Esophagus muscularis mucosa (tissue), 4 donors: ENCODE measurements at regions not wholly inside any gene's neighbourhood (a gene's known extent, or its start where the extent isn't known, plus 50 kb on each side); places are given as distances from the start of the nearest gene placed in this dataset.

Source experiments
- DNase-seq: peaks from one replicate; pipeline ENCODE4 v3.0.0-alpha.2; 2017; ENCODE audit errors: extremely low spot score
- H3K27ac ChIP-seq, 4 donors: fragments of 200-600 bp; sonication (generic); replicated peaks in 1 of 4; 1 replicate in 3 of 4; 2 replicates in 1 of 4; pipeline ENCODE4 v1.5.1; 2016 to 2019; ENCODE audit warnings: mild to moderate bottlenecking in 1 of 4
- H3K27me3 ChIP-seq, 4 donors: fragments of 200-600 bp; sonication (generic); one replicate each; pipeline versions ENCODE4 v1.5.1 to v1.6.0; 2016 to 2019
- H3K36me3 ChIP-seq, 4 donors: fragments of 200-600 bp; sonication (generic); one replicate each; pipeline ENCODE4 v1.5.1; 2016 to 2019
- H3K4me1 ChIP-seq, 4 donors: fragments of 200-600 bp; sonication (generic); one replicate each; pipeline ENCODE4 v1.5.1; 2016 to 2019
- H3K4me3 ChIP-seq, 4 donors: fragments of 200-600 bp; sonication (generic); 1 replicate in 2 of 4; 2 replicates in 2 of 4; pipeline ENCODE4 v1.5.1; 2016 to 2019; ENCODE audit warnings: mild to moderate bottlenecking in 4 of 4, moderate library complexity in 1 of 4
- H3K9me3 ChIP-seq, 4 donors: fragments of 200-600 bp; sonication (generic); 1 replicate in 3 of 4; 2 replicates in 1 of 4; pipeline ENCODE4 v1.5.1; 2016 to 2019
- EP300 ChIP-seq: sonication (generic); formaldehyde crosslinking; IDR thresholded peaks from one replicate; pipeline ENCODE4 v1.6.1; 2017; ENCODE audit warnings: antibody characterized with exemption
- POLR2A ChIP-seq: fragments of 450-650 bp; IDR thresholded peaks from one replicate; pipeline ENCODE4 v1.6.1; 2017; ENCODE audit warnings: antibody characterized with exemption, moderate library complexity, mild to moderate bottlenecking, low read depth
- POLR2AphosphoS5 ChIP-seq, 2 donors: sonication (generic); formaldehyde crosslinking; IDR thresholded peaks; one replicate each; pipeline ENCODE4 v1.6.1; 2017; ENCODE audit warnings: antibody characterized with exemption in 2 of 2
- WGBS: methylation state at CpG from one replicate; pipeline ENCODE4 v1.1.5; 2018; 5-methylcytosine and 5-hydroxymethylcytosine counted together
- intact Hi-C: fragments of 100-400 bp; cut with DNase I; formaldehyde crosslinking; loops from one replicate; pipeline ENCODE4 v1.15.1; 2023
- TF ChIP-seq, protein P1 (sequence below), 3 experiments: fragments of 200-600 bp in 2 of 3; fragments of 450-650 bp in 1 of 3; sonication (generic) in 2 of 3; IDR thresholded peaks; one replicate each; pipeline ENCODE4 v1.5.1; 2017 to 2019; ENCODE audit warnings: antibody characterized with exemption in 3 of 3, mild to moderate bottlenecking in 2 of 3, moderate library complexity in 1 of 3

DNA sequence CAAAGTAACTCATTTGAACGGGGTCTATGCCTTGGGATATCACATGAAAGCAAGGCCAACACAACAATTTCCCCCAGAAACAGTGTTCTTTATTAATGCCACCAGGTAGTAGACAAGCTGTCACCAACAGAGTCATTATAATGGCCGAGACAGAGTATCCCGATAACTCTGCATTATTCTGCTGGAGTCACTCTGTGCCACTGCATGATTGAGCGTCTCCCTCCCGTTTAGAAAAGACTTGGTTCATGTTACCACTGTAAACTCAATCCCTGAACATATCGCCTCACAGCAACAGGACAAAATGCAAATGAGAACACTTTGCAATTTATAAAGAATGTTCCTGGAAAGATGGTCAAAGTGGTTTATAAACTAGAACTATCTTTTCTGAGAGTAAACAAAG is 932.5 kb downstream of the GATA3 start:
- Histone ChIP-seq H3K4me3 (no peak overlapping the region), H3K27me3 (no peaks in the 10 kb centered on the region), H3K4me1 (no peaks in the 10 kb centered on the region), H3K9me3 (no peaks in the 10 kb centered on the region), H3K36me3 (no peaks in the 10 kb centered on the region), H3K27ac (no peak overlapping the region)
- TF ChIP-seq POLR2A (no peak), POLR2AphosphoS5 (IDR thresholded peaks at IDR 0.05) (no peak), EP300 (no peak)
- TF ChIP-seq, protein P1, sequence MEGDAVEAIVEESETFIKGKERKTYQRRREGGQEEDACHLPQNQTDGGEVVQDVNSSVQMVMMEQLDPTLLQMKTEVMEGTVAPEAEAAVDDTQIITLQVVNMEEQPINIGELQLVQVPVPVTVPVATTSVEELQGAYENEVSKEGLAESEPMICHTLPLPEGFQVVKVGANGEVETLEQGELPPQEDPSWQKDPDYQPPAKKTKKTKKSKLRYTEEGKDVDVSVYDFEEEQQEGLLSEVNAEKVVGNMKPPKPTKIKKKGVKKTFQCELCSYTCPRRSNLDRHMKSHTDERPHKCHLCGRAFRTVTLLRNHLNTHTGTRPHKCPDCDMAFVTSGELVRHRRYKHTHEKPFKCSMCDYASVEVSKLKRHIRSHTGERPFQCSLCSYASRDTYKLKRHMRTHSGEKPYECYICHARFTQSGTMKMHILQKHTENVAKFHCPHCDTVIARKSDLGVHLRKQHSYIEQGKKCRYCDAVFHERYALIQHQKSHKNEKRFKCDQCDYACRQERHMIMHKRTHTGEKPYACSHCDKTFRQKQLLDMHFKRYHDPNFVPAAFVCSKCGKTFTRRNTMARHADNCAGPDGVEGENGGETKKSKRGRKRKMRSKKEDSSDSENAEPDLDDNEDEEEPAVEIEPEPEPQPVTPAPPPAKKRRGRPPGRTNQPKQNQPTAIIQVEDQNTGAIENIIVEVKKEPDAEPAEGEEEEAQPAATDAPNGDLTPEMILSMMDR (IDR thresholded peaks at IDR 0.05): no peak
- intact Hi-C loops: no loop called here
- DNase-seq: no peak
- WGBS: 77% methylated on average over 6 of the region's 6 CpGs

DNA sequence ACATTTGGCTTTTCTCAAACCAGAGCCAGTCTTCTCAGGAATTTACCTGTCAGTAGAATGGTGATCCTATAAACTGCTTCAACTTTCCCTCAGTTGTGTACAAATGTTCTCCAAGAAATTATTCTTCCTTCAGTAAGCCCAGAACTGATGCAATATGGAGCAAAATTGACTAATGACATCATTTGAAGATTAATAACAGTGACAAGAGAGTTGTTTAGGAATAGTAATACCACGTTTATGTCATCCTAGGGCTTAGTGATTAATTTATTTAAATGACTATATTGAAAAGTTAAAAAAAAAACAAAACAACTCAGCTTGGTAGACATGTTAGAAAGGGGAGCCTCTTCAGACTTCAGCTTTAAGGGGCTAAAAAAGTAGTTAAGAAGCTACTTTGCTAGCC is 933.2 kb downstream of the GATA3 start:
- DNase-seq: no peak
- H3K9me3 ChIP-seq: no peaks in the 10 kb centered on the region
- no peak overlapping the region for H3K4me3 ChIP-seq
- 16% methylated on average over 1 of the region's 1 CpG for WGBS
- no peaks in the 10 kb centered on the region for H3K36me3 ChIP-seq
- H3K27me3 ChIP-seq: no peaks in the 10 kb centered on the region
- intact Hi-C loops: no loop called here
- TF ChIP-seq, protein P1 (IDR thresholded peaks at IDR 0.05): no peak
- TF ChIP-seq POLR2AphosphoS5 (IDR thresholded peaks at IDR 0.05) (no peak), POLR2A (no peak), EP300 (no peak)
- no peak overlapping the region for H3K27ac ChIP-seq
- no peaks in the 10 kb centered on the region for H3K4me1 ChIP-seq

DNA sequence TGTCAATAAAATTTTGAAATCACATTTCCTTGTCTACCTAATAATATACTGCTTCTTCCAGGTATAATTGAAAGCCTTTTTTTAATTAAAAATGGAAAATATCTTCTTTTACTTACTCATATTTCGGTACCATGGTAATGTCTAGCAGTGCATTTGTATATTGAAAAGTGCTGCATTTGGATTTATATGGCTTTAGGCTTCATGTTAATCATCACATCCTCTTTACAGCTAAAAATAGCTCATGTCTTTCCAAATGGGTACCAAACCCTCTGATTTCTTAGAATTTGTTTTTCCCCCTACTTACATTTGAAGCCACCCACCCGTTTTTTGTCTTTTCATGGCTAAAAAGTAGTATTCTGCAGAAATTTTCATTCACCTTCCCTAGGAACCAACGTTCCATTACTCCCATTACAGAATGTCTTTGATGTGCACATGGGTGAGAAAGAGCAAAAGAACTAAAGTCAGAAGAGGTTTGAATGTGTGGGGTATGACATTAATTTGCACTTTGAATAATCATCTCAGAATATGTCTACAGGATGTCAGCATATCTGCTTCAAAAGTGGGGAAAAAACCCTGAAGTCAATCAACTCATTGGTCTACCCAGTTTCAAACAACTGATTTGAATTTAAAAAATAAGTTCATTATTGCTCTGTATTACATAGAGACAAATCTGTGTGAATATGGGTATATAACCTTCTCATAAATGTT is 935.9 kb downstream of the GATA3 start:
- 68% methylated on average over 3 of the region's 3 CpGs for WGBS
- H3K36me3 ChIP-seq: no peaks in the 10 kb centered on the region
- H3K4me1 ChIP-seq: no peaks in the 10 kb centered on the region
- intact Hi-C loops: no loop called here
- no peak for TF ChIP-seq POLR2A
- no peak for TF ChIP-seq EP300
- TF ChIP-seq, protein P1 (IDR thresholded peaks at IDR 0.05): no peak
- TF ChIP-seq POLR2AphosphoS5 (IDR thresholded peaks at IDR 0.05): no peak
- H3K9me3 ChIP-seq: no peaks in the 10 kb centered on the region
- no peaks in the 10 kb centered on the region for H3K27me3 ChIP-seq
- no peak for DNase-seq
- H3K4me3 ChIP-seq: no peak overlapping the region
- no peak overlapping the region for H3K27ac ChIP-seq

DNA sequence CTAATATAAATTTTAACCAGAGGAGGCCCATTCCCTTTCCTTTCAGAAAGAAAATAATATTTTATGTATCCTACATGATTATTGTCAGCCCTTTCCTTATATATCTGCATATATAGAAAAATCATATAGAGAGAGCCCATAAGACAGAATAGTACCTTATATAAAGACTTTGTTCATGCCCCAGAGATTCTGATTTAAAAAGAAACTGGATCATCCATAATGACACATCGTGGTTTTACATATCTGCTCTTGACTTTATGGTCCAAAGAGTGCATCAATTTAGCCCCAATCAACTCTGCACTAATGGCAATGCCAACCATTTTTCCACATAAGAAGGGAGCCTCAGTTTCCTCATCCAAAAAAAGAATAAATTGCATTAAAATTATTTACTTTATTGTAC is 937.5 kb downstream of the GATA3 start:
- no peak overlapping the region for H3K4me3 ChIP-seq
- H3K27ac ChIP-seq: no peak overlapping the region
- intact Hi-C loops: no loop called here
- no peak for DNase-seq
- no peaks in the 10 kb centered on the region for H3K9me3 ChIP-seq
- H3K4me1 ChIP-seq: no peaks in the 10 kb centered on the region
- no peaks in the 10 kb centered on the region for H3K27me3 ChIP-seq
- TF ChIP-seq EP300 (no peak), POLR2AphosphoS5 (IDR thresholded peaks at IDR 0.05) (no peak), POLR2A (no peak)
- TF ChIP-seq, protein P1 (IDR thresholded peaks at IDR 0.05): no peak
- no peaks in the 10 kb centered on the region for H3K36me3 ChIP-seq
- 86% methylated on average over 1 of the region's 1 CpG for WGBS

DNA sequence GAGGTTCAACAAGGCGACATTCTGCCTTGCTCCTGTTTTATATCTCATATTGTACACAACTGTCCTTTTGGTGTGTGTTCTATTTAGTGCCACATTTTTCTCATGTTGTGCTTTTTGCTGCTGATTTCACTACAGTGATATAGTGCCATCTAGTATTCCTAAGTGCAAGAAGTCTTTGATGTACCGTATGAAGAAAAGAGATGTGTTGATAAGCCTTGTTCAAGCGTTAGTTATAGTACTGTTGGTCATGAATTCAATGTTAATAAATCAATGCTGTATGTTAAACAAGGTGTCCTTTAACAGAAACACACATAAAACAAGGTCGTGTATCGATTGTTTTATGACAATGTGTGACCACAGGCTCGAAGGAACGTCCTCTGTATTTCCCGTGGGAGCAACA is 939.4 kb downstream of the GATA3 start:
- Histone ChIP-seq H3K27me3 (no peaks in the 10 kb centered on the region), H3K27ac (no peak overlapping the region), H3K4me1 (no peaks in the 10 kb centered on the region), H3K9me3 (no peaks in the 10 kb centered on the region), H3K4me3 (no peak overlapping the region), H3K36me3 (no peaks in the 10 kb centered on the region)
- TF ChIP-seq POLR2AphosphoS5 (IDR thresholded peaks at IDR 0.05) (no peak), POLR2A (no peak), EP300 (no peak)
- TF ChIP-seq, protein P1 (IDR thresholded peaks at IDR 0.05): no peak
- intact Hi-C loops: no loop called here
- DNase-seq: no peak
- 55% methylated on average over 8 of the region's 8 CpGs for WGBS
